Hepatocyte (in vitro differentiated cells): ENCODE measurements at regions not wholly inside any gene's neighbourhood (a gene's known extent, or its start where the extent isn't known, plus 50 kb on each side); places are given as distances from the start of the nearest gene placed in this dataset.

Source experiments
- DNase-seq: peaks from one replicate; pipeline ENCODE4 v3.0.0-alpha.2; 2016; ENCODE audit warnings: low spot score
- H2AFZ ChIP-seq: fragments of 200-600 bp; sonication (generic); 2 replicates; pipeline ENCODE4 v1.6.0; 2016; ENCODE audit warnings: antibody characterized with exemption, mild to moderate bottlenecking
- H3K27ac ChIP-seq: fragments of 200-600 bp; sonication (generic); 2 replicates; pipeline ENCODE4 v1.5.1; 2016; ENCODE audit warnings: mild to moderate bottlenecking
- H3K27me3 ChIP-seq: fragments of 200-600 bp; sonication (generic); 2 replicates; pipeline ENCODE4 v1.6.1; 2016
- H3K36me3 ChIP-seq: fragments of 200-600 bp; sonication (generic); replicated peaks from 2 replicates; pipeline ENCODE4 v1.5.1; 2016; ENCODE audit warnings: low read depth; ENCODE audit not compliant: insufficient read depth
- H3K4me1 ChIP-seq: fragments of 200-600 bp; sonication (generic); 2 replicates; pipeline ENCODE4 v1.5.1; 2016; ENCODE audit warnings: mild to moderate bottlenecking, moderate library complexity; ENCODE audit not compliant: insufficient read depth
- H3K4me2 ChIP-seq: fragments of 200-600 bp; sonication (generic); 2 replicates; pipeline ENCODE4 v1.6.0; 2016
- H3K4me3 ChIP-seq: fragments of 200-600 bp; sonication (generic); 2 replicates; pipeline ENCODE4 v1.5.1; 2016; ENCODE audit warnings: mild to moderate bottlenecking
- H3K79me2 ChIP-seq: fragments of 200-600 bp; sonication (generic); 2 replicates; pipeline ENCODE4 v1.6.0; 2017; ENCODE audit warnings: mild to moderate bottlenecking
- H3K9me2 ChIP-seq: fragments of 200-600 bp; sonication (generic); replicated peaks from 2 replicates; pipeline ENCODE4 v1.6.0; 2017; ENCODE audit warnings: mild to moderate bottlenecking; ENCODE audit not compliant: insufficient read depth
- H3K9me3 ChIP-seq: fragments of 200-600 bp; sonication (generic); 2 replicates; pipeline ENCODE4 v1.5.1; 2016; ENCODE audit warnings: low read depth, mild to moderate bottlenecking
- H4K20me1 ChIP-seq: fragments of 200-600 bp; sonication (generic); 2 replicates; pipeline ENCODE4 v1.6.0; 2016; ENCODE audit warnings: mild to moderate bottlenecking; ENCODE audit not compliant: insufficient read depth, poor library complexity, severe bottlenecking
- EZH2 ChIP-seq: fragments of 200-600 bp; sonication (generic); IDR thresholded peaks from 2 replicates; pipeline ENCODE4 v1.6.1; 2016; ENCODE audit warnings: antibody characterized with exemption, mild to moderate bottlenecking, borderline replicate concordance
- EZH2phosphoT487 ChIP-seq: fragments of 200-600 bp; sonication (generic); IDR thresholded peaks from one replicate; pipeline ENCODE4 v1.6.1; 2018; ENCODE audit warnings: antibody characterized with exemption, mild to moderate bottlenecking, low read depth, moderate library complexity; ENCODE audit not compliant: unreplicated experiment, severe bottlenecking
- WGBS: methylation state at CpG from one replicate; pipeline ENCODE4 v1.1.6; 2016; ENCODE audit warnings: low lambda C conversion rate; ENCODE audit errors: missing lambda C conversion rate; 5-methylcytosine and 5-hydroxymethylcytosine counted together
- TF ChIP-seq, protein P1 (sequence below): fragments of 200-600 bp; sonication (generic); IDR thresholded peaks from 2 replicates; pipeline ENCODE4 v1.5.1; 2016; ENCODE audit warnings: antibody characterized with exemption, mild to moderate bottlenecking; ENCODE audit not compliant: poor library complexity

DNA sequence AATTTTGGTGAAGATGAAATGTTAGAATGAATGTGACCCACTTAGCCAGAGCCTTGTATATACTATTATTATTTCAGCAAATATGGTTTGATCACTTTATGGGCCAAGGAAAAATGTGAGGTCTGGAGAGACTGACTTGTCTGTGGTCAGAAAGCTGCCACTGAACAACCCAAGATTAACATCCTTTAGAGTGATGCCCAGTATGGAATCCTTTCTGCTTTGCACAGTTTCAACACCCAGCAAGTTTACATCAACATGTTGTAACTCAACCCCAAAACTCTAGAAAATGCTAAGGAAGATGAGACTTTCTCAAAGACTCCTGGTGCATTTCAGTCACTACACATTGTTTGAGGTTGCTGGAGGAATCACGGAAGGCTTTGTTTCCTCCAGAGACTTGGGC is 107.7 kb downstream of the SNX19 start:
- Histone ChIP-seq H2AFZ (no peak overlapping the region), H3K79me2 (no peaks in the 10 kb centered on the region), H3K27ac (no peak overlapping the region), H3K36me3 (no peaks in the 10 kb centered on the region), H3K4me1 (no peaks in the 10 kb centered on the region), H3K9me3 (no peaks in the 10 kb centered on the region), H3K27me3 (no peaks in the 10 kb centered on the region), H3K4me2 (no peak overlapping the region), H3K4me3 (no peak overlapping the region), H3K9me2 (no peaks in the 10 kb centered on the region), H4K20me1 (no peaks in the 10 kb centered on the region)
- WGBS = 85% methylated on average over 1 of the region's 1 CpG
- no peak for DNase-seq
- TF ChIP-seq, protein P1, sequence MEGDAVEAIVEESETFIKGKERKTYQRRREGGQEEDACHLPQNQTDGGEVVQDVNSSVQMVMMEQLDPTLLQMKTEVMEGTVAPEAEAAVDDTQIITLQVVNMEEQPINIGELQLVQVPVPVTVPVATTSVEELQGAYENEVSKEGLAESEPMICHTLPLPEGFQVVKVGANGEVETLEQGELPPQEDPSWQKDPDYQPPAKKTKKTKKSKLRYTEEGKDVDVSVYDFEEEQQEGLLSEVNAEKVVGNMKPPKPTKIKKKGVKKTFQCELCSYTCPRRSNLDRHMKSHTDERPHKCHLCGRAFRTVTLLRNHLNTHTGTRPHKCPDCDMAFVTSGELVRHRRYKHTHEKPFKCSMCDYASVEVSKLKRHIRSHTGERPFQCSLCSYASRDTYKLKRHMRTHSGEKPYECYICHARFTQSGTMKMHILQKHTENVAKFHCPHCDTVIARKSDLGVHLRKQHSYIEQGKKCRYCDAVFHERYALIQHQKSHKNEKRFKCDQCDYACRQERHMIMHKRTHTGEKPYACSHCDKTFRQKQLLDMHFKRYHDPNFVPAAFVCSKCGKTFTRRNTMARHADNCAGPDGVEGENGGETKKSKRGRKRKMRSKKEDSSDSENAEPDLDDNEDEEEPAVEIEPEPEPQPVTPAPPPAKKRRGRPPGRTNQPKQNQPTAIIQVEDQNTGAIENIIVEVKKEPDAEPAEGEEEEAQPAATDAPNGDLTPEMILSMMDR = no peak
- TF ChIP-seq EZH2 (no peak), EZH2phosphoT487 (no peak)

DNA sequence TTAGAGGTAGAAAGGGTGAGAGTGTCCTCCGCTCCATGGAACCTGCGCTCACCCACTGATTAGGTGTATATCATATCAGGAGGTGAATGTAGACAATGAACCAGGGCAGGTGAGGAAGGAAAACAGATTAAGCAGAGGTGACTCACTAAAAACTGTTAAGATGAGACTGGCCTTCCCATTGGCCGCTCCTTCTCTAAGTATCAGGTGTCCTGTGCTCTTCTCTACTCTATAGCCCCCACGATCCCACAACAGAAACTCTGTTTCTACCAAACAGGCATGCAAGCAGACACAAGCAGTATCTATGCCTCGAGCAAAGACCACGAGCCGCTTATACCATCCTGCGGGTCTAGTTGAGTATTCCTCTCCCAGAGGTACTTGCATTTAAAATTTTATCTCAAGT is 103.1 kb downstream of the SNX19 start:
- TF ChIP-seq EZH2 = no peak
- TF ChIP-seq EZH2phosphoT487 = no peak
- TF ChIP-seq, protein P1 = no peak
- Histone ChIP-seq H3K36me3 (no peaks in the 10 kb centered on the region), H4K20me1 (no peaks in the 10 kb centered on the region), H3K79me2 (no peaks in the 10 kb centered on the region), H3K4me3 (no peak overlapping the region), H3K4me1 (peaks cover 19% of the 10 kb centered on the region), H3K9me2 (no peaks in the 10 kb centered on the region), H2AFZ (no peak overlapping the region), H3K9me3 (no peaks in the 10 kb centered on the region), H3K27ac (no peak overlapping the region), H3K4me2 (no peak overlapping the region), H3K27me3 (no peaks in the 10 kb centered on the region)
- 74% methylated on average over 8 of the region's 8 CpGs for WGBS
- DNase-seq = no peak

DNA sequence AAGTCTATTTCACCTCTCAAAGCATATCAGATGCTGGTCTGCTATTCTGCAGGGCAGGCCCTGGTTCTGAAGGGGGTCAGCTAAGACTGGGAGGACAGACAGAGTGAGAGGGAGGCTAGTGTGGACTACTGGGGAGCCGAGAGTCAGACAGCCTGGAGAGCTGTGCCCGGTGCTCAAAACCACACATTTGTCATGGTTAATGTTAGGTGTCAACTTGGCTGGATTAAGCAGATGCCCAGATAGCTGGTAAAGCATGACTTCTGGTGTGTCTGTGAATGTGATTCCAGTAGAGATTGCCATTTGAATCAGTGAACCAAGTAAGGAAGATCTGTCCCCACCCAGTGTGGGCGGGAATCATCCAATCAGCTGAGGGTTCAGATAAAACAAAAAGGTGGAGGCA is 102.6 kb downstream of the SNX19 start:
- no peak overlapping the region for H3K27ac ChIP-seq
- TF ChIP-seq EZH2 (no peak), EZH2phosphoT487 (no peak)
- TF ChIP-seq, protein P1 = no peak
- H3K4me1 ChIP-seq = peaks cover 19% of the 10 kb centered on the region
- no peaks in the 10 kb centered on the region for H3K79me2 ChIP-seq
- no peak for DNase-seq
- H3K9me3 ChIP-seq = no peaks in the 10 kb centered on the region
- no peak overlapping the region for H3K4me3 ChIP-seq
- H3K9me2 ChIP-seq = no peaks in the 10 kb centered on the region
- H3K36me3 ChIP-seq = no peaks in the 10 kb centered on the region
- WGBS = 70% methylated on average over 3 of the region's 3 CpGs
- H2AFZ ChIP-seq = no peak overlapping the region
- no peak overlapping the region for H3K4me2 ChIP-seq
- H3K27me3 ChIP-seq = no peaks in the 10 kb centered on the region
- H4K20me1 ChIP-seq = no peaks in the 10 kb centered on the region
